ENCODE measurements at regions not wholly inside any gene's neighbourhood (a gene's known extent, or its start where the extent isn't known, plus 50 kb on each side); places are given as distances from the start of the nearest gene placed in this dataset.

- no peak for TF ChIP-seq SAP30 (IDR thresholded peaks at IDR 0.05; ENCODE audit: insufficient read depth, insufficient replicate concordance, low read length)
- no peak for TF ChIP-seq KDM1A (IDR thresholded peaks at IDR 0.05; ENCODE audit: borderline replicate concordance, low read length)
- TF ChIP-seq SUZ12 (IDR thresholded peaks at IDR 0.05; ENCODE audit: low read length) = no peak
Measured at GRCh38 chr18:57983965-57984364, 60.1 kb upstream of the NEDD4L start (continued).
